Stimulated activated CD4-positive, alpha-beta T cell treated with anti-CD3 and anti-CD28 coated beads, Interleukin-15, amount 100 ng/mL, for 24 hours (primary cell): ENCODE measurements at regions not wholly inside any gene's neighbourhood (a gene's known extent, or its start where the extent isn't known, plus 50 kb on each side); places are given as distances from the start of the nearest gene placed in this dataset.
A peak's percentile ranks its signal among the peaks of the same experiment; 100 is the strongest.

Source experiments
- DNase-seq: peaks from one replicate; pipeline ENCODE4 v3.0.0-alpha.2; 2020

GRCh38 chr16:35296962-35297653, 1837.7 kb downstream of the TP53TG3F start:
- DNase-seq = no peak

GRCh38 chr16:35298460-35299243, 1839.2 kb downstream of the TP53TG3F start:
- no peak for DNase-seq

GRCh38 chr16:35302859-35303258, 1843.4 kb downstream of the TP53TG3F start:
- no peak for DNase-seq

- DNase-seq = no peak
Measured at GRCh38 chr16:35305476-35305875, 1846.1 kb downstream of the TP53TG3F start.

GRCh38 chr16:35306915-35307314, 1847.5 kb downstream of the TP53TG3F start:
- no peak for DNase-seq

- DNase-seq = no peak
Measured at GRCh38 chr16:35308674-35309073, 1849.3 kb downstream of the TP53TG3F start.

GRCh38 chr16:35310999-35311398, 1851.6 kb downstream of the TP53TG3F start:
- DNase-seq = no peak

GRCh38 chr16:35311475-35311874, 1852.1 kb downstream of the TP53TG3F start:
- no peak for DNase-seq

GRCh38 chr16:35314298-35314697, 1854.9 kb downstream of the TP53TG3F start:
- DNase-seq = no peak

GRCh38 chr16:35319536-35320192, 1860.3 kb downstream of the TP53TG3F start:
- no peak for DNase-seq

- no peak for DNase-seq
Measured at GRCh38 chr16:35325936-35326335, 1866.5 kb downstream of the TP53TG3F start.

GRCh38 chr16:35339337-35339736, 1879.9 kb downstream of the TP53TG3F start:
- no peak for DNase-seq

- DNase-seq = no peak
Measured at GRCh38 chr16:35342012-35342411, 1882.6 kb downstream of the TP53TG3F start.

- no peak for DNase-seq
Measured at GRCh38 chr16:35344012-35344762, 1884.8 kb downstream of the TP53TG3F start.

- DNase-seq = no peak
Measured at GRCh38 chr16:35352431-35352830, 1893.0 kb downstream of the TP53TG3F start.

- DNase-seq = no peak
Measured at GRCh38 chr16:35363510-35363909, 1904.1 kb downstream of the TP53TG3F start.

- DNase-seq = no peak
Measured at GRCh38 chr16:35364263-35364662, 1904.9 kb downstream of the TP53TG3F start.

GRCh38 chr16:35365675-35366074, 1906.3 kb downstream of the TP53TG3F start:
- DNase-seq = no peak

GRCh38 chr16:35370617-35371016, 1911.2 kb downstream of the TP53TG3F start:
- DNase-seq = no peak

- DNase-seq = no peak
Measured at GRCh38 chr16:35377142-35377541, 1917.7 kb downstream of the TP53TG3F start.

GRCh38 chr16:35386619-35387018, 1927.2 kb downstream of the TP53TG3F start:
- DNase-seq = no peak

GRCh38 chr16:35391328-35391727, 1931.9 kb downstream of the TP53TG3F start:
- peak; percentile 38 for DNase-seq

- no peak for DNase-seq
Measured at GRCh38 chr16:35398180-35398579, 1938.8 kb downstream of the TP53TG3F start.
